CD14-positive monocyte (primary cell): ENCODE measurements at regions not wholly inside any gene's neighbourhood (a gene's known extent, or its start where the extent isn't known, plus 50 kb on each side); places are given as distances from the start of the nearest gene placed in this dataset.

Experiments used
- DNase-seq, 3 donors: peaks; one replicate each; pipeline ENCODE4 v3.0.0-alpha.2; 2011 to 2022
- H2AFZ ChIP-seq: 2 replicates; pipeline ENCODE4 v1.6.0; 2012; ENCODE audit warnings: mild to moderate bottlenecking, low read depth, low read length, inconsistent platforms; ENCODE audit not compliant: insufficient read depth, poor library complexity, severe bottlenecking
- H3K27ac ChIP-seq, 2 donors: 1 replicate in 1 of 2; 2 replicates in 1 of 2; pipeline ENCODE4 v1.5.1; 2012 to 2013; ENCODE audit warnings: low read length in 2 of 2, control low read depth in 1 of 2, inconsistent platforms in 1 of 2, low read depth in 1 of 2, mild to moderate bottlenecking in 1 of 2
- H3K27me3 ChIP-seq, 2 donors: one replicate each; pipeline versions ENCODE4 v1.6.0 to v1.6.1; 2011 to 2013; ENCODE audit warnings: low read length in 2 of 2; ENCODE audit not compliant: control insufficient read depth in 2 of 2, insufficient read depth in 2 of 2
- H3K36me3 ChIP-seq, 2 donors: replicated peaks in 1 of 2; 1 replicate in 1 of 2; 2 replicates in 1 of 2; pipeline versions ENCODE4 v1.5.1 to v1.6.1; 2012 to 2013; ENCODE audit warnings: low read length in 2 of 2, control low read depth in 1 of 2, inconsistent platforms in 1 of 2, mild to moderate bottlenecking in 1 of 2; ENCODE audit not compliant: insufficient read depth in 2 of 2, control insufficient read depth in 1 of 2
- H3K4me1 ChIP-seq, 2 donors: 1 replicate in 1 of 2; 2 replicates in 1 of 2; pipeline versions ENCODE4 v1.5.1 to v1.6.1; 2012 to 2013; ENCODE audit warnings: low read length in 2 of 2, control low read depth in 1 of 2, inconsistent platforms in 1 of 2, mild to moderate bottlenecking in 1 of 2, moderate library complexity in 1 of 2; ENCODE audit not compliant: insufficient read depth in 2 of 2, control insufficient read depth in 1 of 2
- H3K4me2 ChIP-seq: replicated peaks from 2 replicates; pipeline ENCODE3; 2012; ENCODE audit warnings: low read length, moderate library complexity, mild to moderate bottlenecking; ENCODE audit not compliant: poor library complexity, severe bottlenecking; ENCODE audit errors: extremely low read depth
- H3K4me3 ChIP-seq, 3 experiments: fragments of 200-600 bp in 1 of 3; sonication (generic) in 1 of 3; replicated peaks in 1 of 3; 1 replicate in 2 of 3; 2 replicates in 1 of 3; pipeline ENCODE4 v1.5.1; 2011 to 2013; ENCODE audit warnings: low read length in 3 of 3, mild to moderate bottlenecking in 3 of 3, control low read depth in 2 of 3, low read depth in 2 of 3, inconsistent platforms in 1 of 3, moderate library complexity in 1 of 3
- H3K79me2 ChIP-seq: 2 replicates; pipeline ENCODE4 v1.6.0; 2012; ENCODE audit warnings: mild to moderate bottlenecking, control low read depth, inconsistent platforms, low read length, moderate library complexity; ENCODE audit not compliant: insufficient read depth
- H3K9ac ChIP-seq: 2 replicates; pipeline ENCODE4 v1.6.0; 2017; ENCODE audit warnings: low read length, mild to moderate bottlenecking; ENCODE audit not compliant: insufficient read depth, poor library complexity, severe bottlenecking
- H3K9me3 ChIP-seq, 2 donors: replicated peaks in 1 of 2; 1 replicate in 1 of 2; 2 replicates in 1 of 2; pipeline versions ENCODE4 v1.5.1 to v1.6.1; 2012 to 2013; ENCODE audit warnings: low read length in 2 of 2, control low read depth in 1 of 2; ENCODE audit not compliant: control insufficient read depth in 1 of 2, insufficient read depth in 1 of 2
- H4K20me1 ChIP-seq: 2 replicates; pipeline ENCODE4 v1.6.0; 2012; ENCODE audit warnings: mild to moderate bottlenecking, low read length, control low read depth, moderate library complexity; ENCODE audit not compliant: insufficient read depth
- H3K27ac Mint-ChIP-seq, 7 donors: one replicate each; pipeline ENCODE4 v1.8.0; 2020; ENCODE audit warnings: mild to moderate bottlenecking in 7 of 7, mixed read lengths in 7 of 7, moderate library complexity in 6 of 7, inconsistent platforms in 2 of 7
- H3K27me3 Mint-ChIP-seq, 3 donors: one replicate each; pipeline ENCODE4 v1.8.0; 2021 to 2022; ENCODE audit warnings: low read depth in 3 of 3, mild to moderate bottlenecking in 3 of 3, mixed read lengths in 3 of 3, moderate library complexity in 3 of 3, inconsistent platforms in 1 of 3
- H3K36me3 Mint-ChIP-seq, 2 donors: one replicate each; pipeline ENCODE4 v1.8.0; 2020; ENCODE audit warnings: mixed read lengths in 2 of 2, inconsistent platforms in 1 of 2, mild to moderate bottlenecking in 1 of 2
- H3K4me1 Mint-ChIP-seq: one replicate; pipeline ENCODE4 v1.8.0; 2020; ENCODE audit warnings: mild to moderate bottlenecking, mixed read lengths
- H3K4me3 Mint-ChIP-seq, 2 donors: one replicate each; pipeline ENCODE4 v1.8.0; 2020; ENCODE audit warnings: mild to moderate bottlenecking in 2 of 2, mixed read lengths in 2 of 2, moderate library complexity in 1 of 2
- H3K9me3 Mint-ChIP-seq, 7 donors: one replicate each; pipeline ENCODE4 v1.8.0; 2020 to 2022; ENCODE audit warnings: mixed read lengths in 7 of 7, mild to moderate bottlenecking in 6 of 7, moderate library complexity in 6 of 7, inconsistent platforms in 2 of 7
- WGBS: methylation state at CpG from one replicate; pipeline ENCODE4 v1.1.5; 2013; ENCODE audit warnings: missing lambda C conversion rate; ENCODE audit not compliant: insufficient coverage; 5-methylcytosine and 5-hydroxymethylcytosine counted together
- intact Hi-C, 2 donors: fragments of 100-400 bp; cut with micrococcal nuclease; formaldehyde crosslinking; loops; one replicate each; pipeline versions ENCODE4 v1.15.0 to v1.15.1; 2023
- TF ChIP-seq, protein P1 (sequence below): fragments of 200-600 bp; IDR thresholded peaks from one replicate; pipeline ENCODE4 v1.8.0; 2022; ENCODE audit warnings: antibody characterized with exemption, mild to moderate bottlenecking

DNA sequence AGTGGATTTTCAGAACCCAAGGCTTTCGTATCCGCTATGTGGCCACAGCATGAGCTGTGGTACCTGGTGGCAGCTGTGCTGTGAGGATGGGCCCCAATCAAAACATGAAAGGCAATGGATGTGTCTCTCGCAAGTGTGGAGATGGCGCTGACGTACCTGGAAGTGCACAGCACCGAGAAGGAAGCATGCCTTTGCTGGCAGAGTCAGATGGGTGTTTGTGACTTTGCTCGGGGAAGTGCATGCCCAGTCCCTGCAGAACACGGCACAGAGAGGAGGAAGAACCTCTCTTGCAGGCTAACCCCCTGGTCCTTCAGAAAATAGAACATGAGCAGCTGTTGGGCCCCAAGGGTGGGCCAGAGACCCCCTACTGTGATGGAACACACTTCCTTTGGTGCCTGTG is 654.1 kb upstream of the ZWINT start:
- intact Hi-C loops: no loop called here
- H2AFZ ChIP-seq: no peak overlapping the region
- no peak overlapping the region for H3K4me3 Mint-ChIP-seq
- no peak overlapping the region for H3K9ac ChIP-seq
- H3K9me3 ChIP-seq: peaks cover 16 to 23% of the 10 kb centered on the region in 2 donors
- no peaks in the 10 kb centered on the region for H3K27me3 ChIP-seq
- H3K27me3 Mint-ChIP-seq: no peaks in the 10 kb centered on the region
- TF ChIP-seq, protein P1, sequence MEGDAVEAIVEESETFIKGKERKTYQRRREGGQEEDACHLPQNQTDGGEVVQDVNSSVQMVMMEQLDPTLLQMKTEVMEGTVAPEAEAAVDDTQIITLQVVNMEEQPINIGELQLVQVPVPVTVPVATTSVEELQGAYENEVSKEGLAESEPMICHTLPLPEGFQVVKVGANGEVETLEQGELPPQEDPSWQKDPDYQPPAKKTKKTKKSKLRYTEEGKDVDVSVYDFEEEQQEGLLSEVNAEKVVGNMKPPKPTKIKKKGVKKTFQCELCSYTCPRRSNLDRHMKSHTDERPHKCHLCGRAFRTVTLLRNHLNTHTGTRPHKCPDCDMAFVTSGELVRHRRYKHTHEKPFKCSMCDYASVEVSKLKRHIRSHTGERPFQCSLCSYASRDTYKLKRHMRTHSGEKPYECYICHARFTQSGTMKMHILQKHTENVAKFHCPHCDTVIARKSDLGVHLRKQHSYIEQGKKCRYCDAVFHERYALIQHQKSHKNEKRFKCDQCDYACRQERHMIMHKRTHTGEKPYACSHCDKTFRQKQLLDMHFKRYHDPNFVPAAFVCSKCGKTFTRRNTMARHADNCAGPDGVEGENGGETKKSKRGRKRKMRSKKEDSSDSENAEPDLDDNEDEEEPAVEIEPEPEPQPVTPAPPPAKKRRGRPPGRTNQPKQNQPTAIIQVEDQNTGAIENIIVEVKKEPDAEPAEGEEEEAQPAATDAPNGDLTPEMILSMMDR: no peak
- H3K4me2 ChIP-seq: no peak overlapping the region
- no peaks in the 10 kb centered on the region for H3K4me1 ChIP-seq
- no peaks in the 10 kb centered on the region for H3K79me2 ChIP-seq
- no peak overlapping the region for H3K4me3 ChIP-seq
- H3K9me3 Mint-ChIP-seq: peaks cover 0 to 19% (median 6%) of the 10 kb centered on the region in 7 donors
- no peak overlapping the region for H3K27ac Mint-ChIP-seq
- WGBS: 95% methylated on average over 7 of the region's 8 CpGs
- H4K20me1 ChIP-seq: no peaks in the 10 kb centered on the region
- no peaks in the 10 kb centered on the region for H3K4me1 Mint-ChIP-seq
- no peaks in the 10 kb centered on the region for H3K36me3 ChIP-seq
- no peak for DNase-seq
- no peaks in the 10 kb centered on the region for H3K36me3 Mint-ChIP-seq
- no peak overlapping the region for H3K27ac ChIP-seq

GRCh38 chr10:57014758-57015157 is 653.7 kb upstream of the ZWINT start:
- DNase-seq: no peak
- Histone ChIP-seq H3K9ac (no peak overlapping the region), H3K27me3 (no peaks in the 10 kb centered on the region), H3K4me1 (no peaks in the 10 kb centered on the region), H3K79me2 (no peaks in the 10 kb centered on the region), H3K36me3 (no peaks in the 10 kb centered on the region), H3K4me3 (no peak overlapping the region), H3K4me2 (no peak overlapping the region), H3K27ac (no peak overlapping the region), H2AFZ (no peak overlapping the region), H3K9me3 (peaks cover 16 to 23% of the 10 kb centered on the region in 2 donors), H4K20me1 (no peaks in the 10 kb centered on the region)
- TF ChIP-seq, protein P1: no peak
- Mint-ChIP-seq H3K36me3 (no peaks in the 10 kb centered on the region), H3K27ac (no peak overlapping the region), H3K4me3 (no peak overlapping the region), H3K9me3 (peaks cover 0 to 16% (median 6%) of the 10 kb centered on the region in 7 donors), H3K4me1 (no peaks in the 10 kb centered on the region), H3K27me3 (no peaks in the 10 kb centered on the region)
- WGBS: no CpG with 5 or more reads among the region's 3 CpGs
- intact Hi-C loops: no loop called here
